Suprapubic skin (tissue), 4 donors: ENCODE measurements at regions not wholly inside any gene's neighbourhood (a gene's known extent, or its start where the extent isn't known, plus 50 kb on each side); places are given as distances from the start of the nearest gene placed in this dataset.

Experiments used
- CTCF ChIP-seq, 2 donors: fragments of 200-600 bp in 1 of 2; fragments of 450-650 bp in 1 of 2; sonication (generic) in 1 of 2; IDR thresholded peaks; one replicate each; pipeline ENCODE4 v1.5.1; 2016 to 2019; ENCODE audit warnings: antibody characterized with exemption in 2 of 2, mild to moderate bottlenecking in 1 of 2, moderate library complexity in 1 of 2
- EP300 ChIP-seq: sonication (generic); formaldehyde crosslinking; IDR thresholded peaks from one replicate; pipeline ENCODE4 v1.6.1; 2017; ENCODE audit warnings: antibody characterized with exemption
- POLR2A ChIP-seq, 2 donors: fragments of 450-650 bp; IDR thresholded peaks; one replicate each; pipeline ENCODE4 v1.6.1; 2017; ENCODE audit warnings: antibody characterized with exemption in 2 of 2, mild to moderate bottlenecking in 2 of 2, moderate library complexity in 2 of 2
- POLR2AphosphoS5 ChIP-seq, 3 donors: sonication (generic); formaldehyde crosslinking; IDR thresholded peaks; one replicate each; pipeline ENCODE4 v1.6.1; 2017; ENCODE audit warnings: antibody characterized with exemption in 3 of 3

GRCh38 chr6:10048370-10049297, 366.2 kb downstream of the TFAP2A start:
- TF ChIP-seq EP300 (no peak), CTCF (IDR thresholded peaks at IDR 0.05) (no peak), POLR2A (IDR thresholded peaks at IDR 0.05) (no peak), POLR2AphosphoS5 (IDR thresholded peaks at IDR 0.05) (no peak)
